DOHH2 (cell line): ENCODE measurements at regions not wholly inside any gene's neighbourhood (a gene's known extent, or its start where the extent isn't known, plus 50 kb on each side); places are given as distances from the start of the nearest gene placed in this dataset.

Source experiments
- H3F3A ChIP-seq: fragments of 200-600 bp; sonication (generic), shearing (Covaris generic); 2 replicates; pipeline ENCODE4 v1.6.0; 2016; ENCODE audit warnings: antibody characterized with exemption, mild to moderate bottlenecking; ENCODE audit not compliant: control insufficient read depth, insufficient read depth
- H3K27ac ChIP-seq: fragments of 200-600 bp; sonication (generic); 2 replicates; pipeline ENCODE4 v1.5.1; 2014; ENCODE audit warnings: low read depth, mild to moderate bottlenecking, low read length, moderate library complexity
- H3K27me3 ChIP-seq: fragments of 200-600 bp; sonication (generic); 2 replicates; pipeline ENCODE4 v1.6.1; 2014; ENCODE audit warnings: mild to moderate bottlenecking, low read length, mixed read lengths; ENCODE audit not compliant: control insufficient read depth
- H3K36me3 ChIP-seq: fragments of 200-600 bp; sonication (generic); 2 replicates; pipeline ENCODE4 v1.6.1; 2014; ENCODE audit warnings: mild to moderate bottlenecking, low read length, moderate library complexity, mixed read lengths; ENCODE audit not compliant: control insufficient read depth
- H3K4me1 ChIP-seq: fragments of 200-600 bp; sonication (generic); 2 replicates; pipeline ENCODE4 v1.6.1; 2014; ENCODE audit warnings: mild to moderate bottlenecking, low read length, mixed read lengths; ENCODE audit not compliant: control insufficient read depth
- H3K4me2 ChIP-seq: fragments of 200-600 bp; sonication (generic); 2 replicates; pipeline ENCODE4 v1.6.0; 2014; ENCODE audit warnings: mild to moderate bottlenecking, low read length, moderate library complexity
- H3K4me3 ChIP-seq: fragments of 200-600 bp; sonication (generic); 2 replicates; pipeline ENCODE4 v1.5.1; 2014; ENCODE audit warnings: mild to moderate bottlenecking, low read length, mixed read lengths
- H3K79me2 ChIP-seq: fragments of 200-600 bp; sonication (generic); 2 replicates; pipeline ENCODE4 v1.6.1; 2014; ENCODE audit warnings: mild to moderate bottlenecking, low read length, mixed read lengths; ENCODE audit not compliant: control insufficient read depth
- H3K9me2 ChIP-seq: fragments of 200-600 bp; sonication (generic); replicated peaks from 2 replicates; pipeline ENCODE4 v1.6.1; 2014; ENCODE audit warnings: mild to moderate bottlenecking, low read length, mixed read lengths; ENCODE audit not compliant: control insufficient read depth
- H3K9me3 ChIP-seq: fragments of 200-600 bp; sonication (generic); 2 replicates; pipeline ENCODE4 v1.6.1; 2014; ENCODE audit warnings: antibody characterized with exemption, low read length, mixed read lengths; ENCODE audit not compliant: control insufficient read depth, insufficient read depth
- H4K20me1 ChIP-seq: fragments of 200-600 bp; sonication (generic); 2 replicates; pipeline ENCODE4 v1.6.0; 2014; ENCODE audit warnings: low read depth, mild to moderate bottlenecking, antibody characterized with exemption, low read length, moderate library complexity; ENCODE audit not compliant: control insufficient read depth, insufficient read depth
- EZH2phosphoT487 ChIP-seq: fragments of 200-600 bp; sonication (generic); IDR thresholded peaks from 2 replicates; pipeline ENCODE4 v1.6.1; 2017; ENCODE audit warnings: borderline replicate concordance, mild to moderate bottlenecking, antibody characterized with exemption, low read length, moderate library complexity, mixed read lengths
- TF ChIP-seq, protein P1 (sequence below): fragments of 200-600 bp; sonication (generic); IDR thresholded peaks from one replicate; pipeline ENCODE4 v1.5.1; 2014; ENCODE audit warnings: antibody characterized with exemption, mild to moderate bottlenecking, low read depth, low read length; ENCODE audit not compliant: poor library complexity, severe bottlenecking

DNA sequence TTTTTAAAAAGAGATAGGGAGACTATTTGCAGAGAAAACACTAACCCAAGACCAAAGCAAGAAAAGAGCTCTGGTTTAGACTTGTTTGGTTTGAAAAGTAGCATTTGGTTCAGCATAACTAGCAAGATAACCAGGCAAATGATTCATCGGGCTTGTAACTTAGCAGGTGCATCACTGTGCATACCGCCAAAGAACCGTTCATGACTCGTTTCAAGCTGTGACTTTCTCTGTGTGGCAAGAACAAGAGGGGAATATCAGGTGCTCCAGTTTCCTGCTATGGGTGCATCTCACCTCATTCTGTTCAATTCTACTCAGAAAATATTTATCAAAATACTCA, 244.9 kb downstream of the ETAA1 start:
- Histone ChIP-seq H3K9me3 (peaks cover 7% of the 10 kb centered on the region), H3K79me2 (no peaks in the 10 kb centered on the region), H3K27me3 (no peaks in the 10 kb centered on the region), H3F3A (no peaks in the 10 kb centered on the region), H3K4me1 (no peaks in the 10 kb centered on the region), H3K4me2 (no peak overlapping the region), H3K27ac (no peak overlapping the region), H3K9me2 (no peaks in the 10 kb centered on the region), H3K4me3 (no peak overlapping the region), H3K36me3 (no peaks in the 10 kb centered on the region), H4K20me1 (no peaks in the 10 kb centered on the region)
- TF ChIP-seq, protein P1, sequence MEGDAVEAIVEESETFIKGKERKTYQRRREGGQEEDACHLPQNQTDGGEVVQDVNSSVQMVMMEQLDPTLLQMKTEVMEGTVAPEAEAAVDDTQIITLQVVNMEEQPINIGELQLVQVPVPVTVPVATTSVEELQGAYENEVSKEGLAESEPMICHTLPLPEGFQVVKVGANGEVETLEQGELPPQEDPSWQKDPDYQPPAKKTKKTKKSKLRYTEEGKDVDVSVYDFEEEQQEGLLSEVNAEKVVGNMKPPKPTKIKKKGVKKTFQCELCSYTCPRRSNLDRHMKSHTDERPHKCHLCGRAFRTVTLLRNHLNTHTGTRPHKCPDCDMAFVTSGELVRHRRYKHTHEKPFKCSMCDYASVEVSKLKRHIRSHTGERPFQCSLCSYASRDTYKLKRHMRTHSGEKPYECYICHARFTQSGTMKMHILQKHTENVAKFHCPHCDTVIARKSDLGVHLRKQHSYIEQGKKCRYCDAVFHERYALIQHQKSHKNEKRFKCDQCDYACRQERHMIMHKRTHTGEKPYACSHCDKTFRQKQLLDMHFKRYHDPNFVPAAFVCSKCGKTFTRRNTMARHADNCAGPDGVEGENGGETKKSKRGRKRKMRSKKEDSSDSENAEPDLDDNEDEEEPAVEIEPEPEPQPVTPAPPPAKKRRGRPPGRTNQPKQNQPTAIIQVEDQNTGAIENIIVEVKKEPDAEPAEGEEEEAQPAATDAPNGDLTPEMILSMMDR: no peak
- TF ChIP-seq EZH2phosphoT487: no peak

- Histone ChIP-seq H3K79me2 (no peaks in the 10 kb centered on the region), H3K4me2 (no peak overlapping the region), H3K9me2 (no peaks in the 10 kb centered on the region), H3K9me3 (peaks cover 11% of the 10 kb centered on the region), H4K20me1 (no peaks in the 10 kb centered on the region), H3F3A (no peaks in the 10 kb centered on the region), H3K27ac (no peak overlapping the region), H3K36me3 (no peaks in the 10 kb centered on the region), H3K4me3 (no peak overlapping the region), H3K4me1 (no peaks in the 10 kb centered on the region), H3K27me3 (no peaks in the 10 kb centered on the region)
- TF ChIP-seq, protein P1: no peak
- TF ChIP-seq EZH2phosphoT487: no peak
These were observed 245.8 kb downstream of the ETAA1 start for GRCh38 chr2:67642961-67643360.

DNA sequence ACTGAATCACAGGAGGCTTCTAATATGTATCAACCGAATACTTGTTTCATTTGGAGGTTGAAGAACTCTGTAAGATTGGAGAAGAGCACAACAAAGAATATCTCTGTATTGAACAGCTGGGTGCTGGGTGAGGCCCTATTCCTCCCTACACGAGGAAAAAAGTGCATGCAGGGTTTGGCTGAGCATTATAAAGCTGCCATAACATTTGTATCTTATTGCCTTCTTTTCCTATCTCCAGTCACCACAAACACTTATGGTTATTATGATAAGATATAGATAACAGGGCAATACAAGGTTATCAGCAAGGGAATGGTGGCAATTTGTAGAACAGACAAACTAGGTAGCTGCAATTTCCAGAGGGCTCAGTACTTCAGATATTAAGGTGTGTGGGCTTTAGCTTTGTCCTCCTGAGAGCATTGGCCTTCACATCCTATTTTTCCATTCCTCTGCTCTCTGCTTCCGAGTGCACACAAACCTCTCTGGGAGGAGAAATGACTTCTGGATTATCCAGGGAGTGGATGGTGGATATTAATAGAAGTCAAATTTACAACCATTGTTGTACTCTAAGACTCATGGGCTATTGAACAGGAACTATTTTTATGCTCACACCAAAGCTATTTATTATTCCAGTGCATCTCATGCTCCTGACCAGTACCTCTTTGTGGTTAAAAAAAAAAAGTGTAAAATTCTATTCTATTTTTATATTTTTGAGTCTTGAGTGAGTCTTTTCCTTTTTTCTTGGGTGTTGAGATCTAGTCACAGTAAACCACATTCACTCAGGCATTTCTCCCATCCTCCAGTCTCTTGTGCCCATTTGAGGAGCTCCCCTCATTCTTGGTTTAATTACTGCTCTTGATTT, 248.4 kb downstream of the ETAA1 start:
- H3K36me3 ChIP-seq: no peaks in the 10 kb centered on the region
- H3K9me3 ChIP-seq: peaks cover 11% of the 10 kb centered on the region
- H3K27me3 ChIP-seq: no peaks in the 10 kb centered on the region; the same call in 1 of the 2 replicates

DNA sequence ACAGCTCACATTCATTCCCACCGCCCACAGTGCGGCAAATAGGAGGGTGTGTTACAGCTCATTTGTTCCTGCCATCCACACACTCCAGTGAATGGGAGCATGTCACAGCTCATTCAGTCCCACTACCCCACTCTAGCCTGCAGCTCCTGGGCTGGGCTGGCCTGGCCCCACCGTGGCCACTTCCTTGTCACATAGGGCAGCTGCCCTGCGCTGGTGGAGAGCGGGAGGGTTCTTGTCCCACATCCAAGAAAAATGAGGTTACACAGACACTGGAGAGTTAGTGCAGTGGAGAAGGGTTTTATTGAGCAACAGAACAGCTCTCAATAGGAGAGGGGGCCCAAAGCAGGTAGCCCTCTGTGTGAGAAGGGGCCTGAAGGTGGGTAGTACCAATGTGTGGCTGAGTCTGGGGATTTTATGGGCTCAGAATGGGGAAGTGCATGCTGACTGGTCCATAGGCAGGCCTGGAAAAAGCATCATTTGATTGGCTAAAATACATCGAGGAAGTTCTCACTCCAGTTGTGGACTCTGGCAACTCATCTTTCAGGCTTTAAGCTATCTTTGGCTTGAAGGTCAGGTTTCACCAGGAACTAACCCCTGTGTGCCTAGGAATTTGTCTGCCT, 249.7 kb downstream of the ETAA1 start:
- Histone ChIP-seq H3K4me1 (no peaks in the 10 kb centered on the region), H3K9me3 (peaks cover 11% of the 10 kb centered on the region), H3K27me3 (peaks cover 5% of the 10 kb centered on the region), H4K20me1 (no peaks in the 10 kb centered on the region), H3K4me2 (no peak overlapping the region), H3K27ac (no peak overlapping the region), H3K79me2 (no peaks in the 10 kb centered on the region), H3K36me3 (no peaks in the 10 kb centered on the region), H3K4me3 (no peak overlapping the region), H3F3A (no peaks in the 10 kb centered on the region), H3K9me2 (no peaks in the 10 kb centered on the region)
- no peak for TF ChIP-seq EZH2phosphoT487
- TF ChIP-seq, protein P1: no peak

More for the DNA sequence above, 248.4 kb downstream of the ETAA1 start:
- Histone ChIP-seq H3K27ac (no peak overlapping the region), H3K4me3 (no peak overlapping the region), H3K9me2 (no peaks in the 10 kb centered on the region), H3K4me1 (no peaks in the 10 kb centered on the region), H3F3A (no peaks in the 10 kb centered on the region), H4K20me1 (no peaks in the 10 kb centered on the region), H3K4me2 (no peak overlapping the region), H3K79me2 (no peaks in the 10 kb centered on the region)
- no peak for TF ChIP-seq EZH2phosphoT487
